ENCODE measurements at regions not wholly inside any gene's neighbourhood (a gene's known extent, or its start where the extent isn't known, plus 50 kb on each side); places are given as distances from the start of the nearest gene placed in this dataset.
"Not testable (repeated sequence)": the region's sequence is repeated elsewhere in the genome, so short reads cannot be mapped to it uniquely, and the experiment has no call there.

DNA sequence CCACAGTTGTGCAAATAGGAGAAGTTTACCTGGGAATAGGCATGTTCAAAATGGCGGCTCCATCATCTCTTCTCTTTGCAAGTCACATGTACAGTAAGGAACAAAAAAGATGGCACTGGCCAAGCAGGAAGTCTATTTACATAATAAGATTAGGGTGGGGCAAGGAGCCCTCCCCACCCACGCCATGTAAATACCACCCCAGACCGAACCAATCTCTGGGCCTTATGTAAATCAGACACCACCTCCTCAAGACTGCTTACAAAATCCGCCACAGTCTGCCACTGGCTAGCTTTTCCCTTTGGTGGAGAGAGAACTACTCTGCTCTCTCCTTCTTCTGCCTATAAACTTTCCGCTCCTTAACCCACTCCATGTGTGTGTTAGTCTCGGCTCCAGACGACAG lies 1496.3 kb downstream of the REEP3 start:
- DNase-seq (ENCODE audit: low read depth in 2 of 2), result no peak

DNA sequence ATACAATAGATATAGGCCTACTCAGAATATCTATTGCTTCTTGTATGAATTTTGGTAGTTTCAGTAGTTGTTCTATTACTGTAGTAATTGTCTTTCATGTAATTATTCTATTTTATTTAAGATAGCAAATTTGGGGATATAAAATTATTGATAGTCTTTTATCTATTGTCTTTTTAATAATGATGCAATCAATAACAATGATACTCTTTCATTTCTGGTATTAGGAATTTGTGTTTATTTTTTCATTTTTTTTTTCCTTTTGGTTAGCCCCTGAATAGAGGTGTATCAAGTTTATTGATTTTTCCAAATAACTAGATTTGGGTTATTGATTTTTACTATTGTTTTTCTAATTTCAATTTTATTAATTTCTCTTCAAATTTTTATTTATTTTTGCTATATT lies 1503.7 kb downstream of the REEP3 start:
- DNase-seq (ENCODE audit: low read depth in 2 of 2), result no peak

DNA sequence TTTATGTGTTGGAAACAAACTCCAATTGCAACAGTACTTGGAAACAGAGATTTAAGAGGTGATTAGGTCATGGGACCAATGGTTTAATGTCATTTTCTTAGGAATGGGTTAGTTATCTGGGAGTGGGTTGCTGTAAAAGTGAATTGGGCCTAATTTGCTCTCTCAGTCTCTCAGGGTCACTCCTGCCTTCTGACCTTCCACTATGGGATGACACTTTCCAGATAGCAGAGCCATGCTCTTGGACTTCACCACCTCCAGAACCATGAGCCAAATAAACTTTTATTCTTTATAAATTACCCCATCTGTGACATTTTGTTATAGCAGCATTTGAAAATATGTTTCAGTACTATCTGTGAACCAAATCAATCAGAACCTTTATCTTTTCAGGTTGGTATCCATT lies 1509.1 kb downstream of the REEP3 start:
- no peak for DNase-seq (ENCODE audit: low read depth in 2 of 2)

DNA sequence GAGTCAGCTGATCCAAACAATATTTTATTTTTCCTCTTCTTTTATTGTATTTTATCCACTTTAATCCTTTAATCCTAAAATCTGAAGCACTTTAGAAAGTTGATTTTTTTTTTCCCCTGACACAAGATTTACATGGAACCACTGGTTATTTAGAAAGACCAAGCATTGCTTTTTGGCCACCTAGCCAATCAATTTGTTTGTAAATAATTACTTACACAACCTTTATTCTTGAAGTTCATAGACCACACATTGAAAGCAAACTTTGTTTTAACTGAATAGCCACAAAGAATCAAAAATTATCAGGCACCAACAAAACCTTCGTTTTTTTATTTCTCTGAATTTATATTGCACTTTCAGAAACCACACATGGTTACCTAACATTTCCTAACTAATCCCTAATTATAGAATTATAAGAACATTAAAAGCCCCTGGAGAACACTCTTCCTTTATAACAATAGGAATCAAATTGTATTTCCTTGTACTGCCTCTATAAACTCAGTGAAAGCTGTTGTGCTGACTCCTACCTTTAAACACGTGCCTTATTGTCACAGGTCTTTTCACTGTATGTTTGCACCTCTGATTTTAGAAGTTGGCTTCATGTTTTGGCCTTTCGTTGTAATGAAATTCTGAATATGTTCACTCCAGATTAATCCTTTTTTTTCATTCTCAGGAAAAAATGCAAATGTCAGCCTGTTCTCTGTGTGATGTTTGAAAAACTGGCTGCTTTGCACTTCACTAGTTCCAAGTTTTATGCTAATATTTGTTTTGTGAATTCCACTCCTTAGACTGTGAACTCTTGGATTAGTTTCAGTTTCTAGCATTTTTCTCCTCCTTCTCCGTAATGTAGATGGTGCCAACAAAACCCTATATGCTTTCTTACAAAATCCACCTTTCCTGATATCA lies 1511.9 kb downstream of the REEP3 start:
- no peak for DNase-seq (ENCODE audit: low read depth in 2 of 2)

DNA sequence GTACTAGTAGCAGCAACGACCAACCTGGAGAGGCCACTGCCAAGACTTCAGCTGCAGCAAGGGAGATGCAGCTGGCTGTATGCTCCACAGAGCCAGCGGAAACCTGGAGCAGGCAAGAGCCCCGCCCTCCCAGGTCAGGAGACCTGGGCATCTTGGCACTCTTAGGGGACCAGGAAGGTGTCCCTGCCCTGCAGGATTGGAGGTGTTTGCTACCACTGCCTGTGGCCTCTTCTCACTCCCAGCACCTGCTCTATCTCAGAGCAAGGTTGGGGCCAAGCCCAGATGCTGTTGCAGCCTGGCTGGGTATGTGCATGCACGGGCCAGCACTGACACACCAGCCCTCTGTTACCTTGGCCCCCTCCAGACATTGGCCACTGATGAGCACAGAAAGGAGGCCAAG lies 1512.8 kb downstream of the REEP3 start:
- DNase-seq (ENCODE audit: low read depth in 2 of 2), result no peak

DNA sequence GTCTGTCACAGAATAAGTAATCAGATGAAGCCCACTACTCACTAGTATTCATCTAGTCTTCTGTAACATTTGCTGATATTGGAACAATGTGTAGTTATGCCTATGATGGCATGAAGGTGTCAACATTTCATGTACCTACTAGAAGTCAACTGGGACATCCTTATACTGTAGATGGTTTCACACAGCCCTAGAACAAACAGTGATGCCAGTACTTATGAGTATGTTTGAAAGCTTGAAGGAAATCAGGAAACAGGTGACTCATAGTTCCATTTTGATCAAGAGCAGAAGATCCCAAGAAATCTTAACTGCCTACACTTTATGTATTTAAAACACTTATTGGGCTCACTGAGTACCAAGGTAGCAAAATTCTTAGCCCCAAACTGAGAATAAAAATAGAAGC lies 1519.6 kb downstream of the REEP3 start:
- no peak for DNase-seq (ENCODE audit: low read depth in 2 of 2)

DNA sequence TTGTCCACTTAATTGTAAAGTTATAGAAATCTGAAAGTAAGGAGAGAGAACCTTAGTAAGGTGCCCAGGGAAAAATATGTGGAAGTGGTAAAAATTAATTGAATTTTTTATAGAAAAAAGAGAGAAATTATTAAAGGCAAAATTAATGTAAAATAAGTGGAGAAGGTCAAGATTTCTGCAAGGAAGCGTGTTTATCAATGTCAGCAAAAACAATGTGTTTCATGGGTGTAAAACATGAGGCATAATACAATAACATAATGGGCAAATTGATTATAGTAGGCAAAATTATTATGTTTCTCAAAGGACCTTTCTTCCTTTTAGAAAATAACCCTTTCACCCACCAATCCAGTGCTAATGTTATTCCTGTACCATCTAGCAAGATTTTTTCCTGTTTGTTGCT lies 1520.1 kb downstream of the REEP3 start:
- DNase-seq (ENCODE audit: low read depth in 2 of 2), result no peak

DNA sequence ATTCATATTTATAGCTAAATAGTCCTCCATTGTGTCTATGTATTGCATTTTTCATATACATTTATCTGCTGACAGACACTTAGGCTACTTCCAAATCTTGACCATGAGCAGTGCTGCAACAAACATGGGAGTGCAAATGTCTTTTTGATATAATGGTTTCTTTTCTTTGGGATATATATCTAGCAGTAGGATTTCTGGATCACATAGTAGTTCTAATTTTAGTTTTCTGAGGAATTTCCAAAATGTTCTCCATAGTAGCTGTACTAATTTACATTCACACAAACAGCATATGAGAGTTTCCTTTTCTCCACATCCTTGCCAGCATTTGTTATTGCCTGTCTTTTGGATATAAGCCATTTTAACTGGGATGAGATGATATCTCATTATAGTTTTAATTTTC lies 1521.3 kb downstream of the REEP3 start:
- no peak for DNase-seq (ENCODE audit: low read depth in 2 of 2)

DNA sequence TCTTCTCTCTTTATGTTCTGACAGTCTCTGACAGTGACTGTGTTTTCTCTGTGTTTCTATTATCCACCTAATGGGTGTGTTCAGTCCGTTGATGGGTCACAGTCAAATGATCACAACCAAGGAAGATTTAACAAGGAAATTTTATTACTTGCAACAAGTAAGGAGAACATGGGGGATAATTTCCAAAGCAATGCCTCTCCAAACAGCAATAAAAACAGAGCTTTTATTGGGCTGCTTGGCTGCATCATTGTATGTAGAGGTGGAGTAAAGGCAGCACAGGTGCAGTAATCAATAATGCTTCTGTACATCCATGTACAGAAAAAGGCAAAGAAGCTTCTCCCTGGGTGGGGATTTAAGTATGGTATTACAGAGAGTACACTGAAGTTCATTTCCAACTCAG lies 1525.6 kb downstream of the REEP3 start:
- DNase-seq (ENCODE audit: low read depth in 2 of 2), result no peak

DNA sequence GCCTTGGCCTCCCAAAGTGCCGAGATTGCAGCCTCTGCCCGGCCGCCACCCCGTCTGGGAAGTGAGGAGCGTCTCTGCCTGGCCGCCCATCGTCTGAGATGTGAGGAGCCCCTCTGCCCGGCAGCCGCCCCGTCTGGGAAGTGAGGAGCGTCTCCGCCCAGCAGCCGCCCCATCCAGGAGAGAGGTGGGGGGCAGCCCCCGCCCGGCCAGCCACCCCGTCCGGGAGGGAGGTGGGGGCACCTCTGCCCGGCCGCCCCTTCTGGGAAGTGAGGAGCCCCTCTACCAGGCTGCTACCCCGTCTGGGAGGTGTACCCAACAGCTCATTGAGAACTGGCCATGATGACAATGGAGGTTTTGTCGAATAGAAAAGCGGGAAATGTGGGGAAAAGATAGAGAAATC lies 1530.9 kb downstream of the REEP3 start:
- DNase-seq (ENCODE audit: low read depth in 2 of 2), result not testable (repeated sequence)

DNA sequence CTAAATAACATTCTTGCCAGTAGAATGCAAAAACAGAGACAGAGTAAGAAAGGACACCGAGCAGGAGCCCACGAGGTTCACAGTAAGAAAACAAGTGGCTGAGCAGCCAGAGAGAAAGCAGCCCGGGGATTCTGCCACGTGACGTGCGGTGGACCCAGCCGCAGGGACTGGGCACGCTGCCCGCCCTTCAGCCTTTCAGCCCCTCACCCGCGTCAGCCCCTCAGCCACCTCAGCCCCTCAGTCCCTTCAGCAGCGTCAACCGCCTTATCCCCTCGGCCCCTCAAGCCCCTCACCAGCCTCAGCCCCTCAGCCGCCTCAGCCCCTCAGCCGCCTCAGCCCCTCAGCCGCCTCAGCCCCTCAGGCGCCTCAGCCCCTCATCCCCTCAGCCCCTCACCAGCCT lies 1532.2 kb downstream of the REEP3 start:
- DNase-seq (ENCODE audit: low read depth in 2 of 2), result not testable (repeated sequence)

DNA sequence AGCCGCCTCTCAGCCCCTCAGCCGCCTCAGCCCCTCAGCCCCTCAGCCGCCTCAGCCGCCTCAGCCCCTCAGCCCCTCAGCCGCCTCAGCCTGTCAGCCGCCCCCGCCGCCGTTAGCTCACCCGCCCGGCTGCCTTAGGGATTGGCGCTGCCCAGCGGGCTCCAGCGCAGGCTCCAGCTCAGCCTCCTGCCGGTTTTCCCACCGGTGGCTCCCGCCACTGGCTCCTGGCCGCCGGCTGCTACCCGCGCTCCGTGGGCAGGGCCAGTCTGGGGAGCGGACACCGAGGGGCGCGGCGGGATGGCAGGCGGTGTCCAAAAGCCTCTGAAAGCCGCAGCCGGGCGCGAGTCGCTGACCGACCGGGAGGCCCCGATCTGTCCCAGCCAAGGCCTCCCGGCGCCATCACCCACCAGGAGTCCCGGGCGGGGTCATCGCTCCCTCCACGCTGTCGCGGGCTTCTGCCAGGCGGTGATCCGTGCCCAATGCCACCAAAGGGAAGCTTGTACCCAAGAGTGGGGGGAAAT lies 1532.7 kb downstream of the REEP3 start:
- not testable (repeated sequence) for DNase-seq (ENCODE audit: low read depth in 2 of 2)

DNA sequence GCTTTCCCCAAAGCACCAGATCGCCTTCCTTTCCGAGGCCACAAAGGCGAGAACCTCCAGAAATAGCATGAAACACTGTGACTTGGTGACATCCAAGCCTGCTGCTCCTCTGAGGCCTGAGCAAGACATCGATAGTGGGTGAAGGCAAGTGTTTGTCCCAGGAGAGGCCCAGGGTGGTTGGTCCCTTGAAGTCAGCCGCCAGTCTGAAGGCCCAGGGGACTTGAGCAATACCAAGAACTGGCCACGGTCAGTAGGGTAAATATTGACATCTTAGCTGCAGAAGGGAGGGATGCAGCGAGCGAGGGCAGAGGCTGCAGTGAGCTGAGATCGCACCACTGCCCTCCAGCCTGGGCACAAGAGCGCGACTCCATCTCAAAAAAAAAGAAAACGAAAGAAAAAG lies 1533.5 kb downstream of the REEP3 start:
- not testable (repeated sequence) for DNase-seq (ENCODE audit: low read depth in 2 of 2)

DNA sequence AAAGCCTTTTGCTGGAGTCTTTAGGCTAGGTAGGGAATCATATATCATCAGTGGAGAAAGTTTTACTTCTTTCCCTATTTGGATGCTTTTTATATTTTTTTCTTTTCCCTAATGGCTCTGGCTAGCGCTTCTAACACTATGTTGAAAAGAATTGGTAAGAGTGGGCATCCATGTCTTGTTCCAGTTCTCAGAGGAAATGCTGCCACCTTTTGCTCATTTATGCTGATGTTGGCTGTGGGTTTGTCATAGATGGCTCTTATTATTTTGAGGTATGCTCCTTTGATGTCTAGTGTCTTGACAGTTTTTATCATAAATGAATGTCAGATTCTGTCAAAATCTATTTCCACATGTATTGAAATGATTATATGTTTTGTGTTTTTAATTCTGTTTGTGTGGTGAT lies 1544.1 kb downstream of the REEP3 start:
- no peak for DNase-seq (ENCODE audit: low read depth in 2 of 2)

DNA sequence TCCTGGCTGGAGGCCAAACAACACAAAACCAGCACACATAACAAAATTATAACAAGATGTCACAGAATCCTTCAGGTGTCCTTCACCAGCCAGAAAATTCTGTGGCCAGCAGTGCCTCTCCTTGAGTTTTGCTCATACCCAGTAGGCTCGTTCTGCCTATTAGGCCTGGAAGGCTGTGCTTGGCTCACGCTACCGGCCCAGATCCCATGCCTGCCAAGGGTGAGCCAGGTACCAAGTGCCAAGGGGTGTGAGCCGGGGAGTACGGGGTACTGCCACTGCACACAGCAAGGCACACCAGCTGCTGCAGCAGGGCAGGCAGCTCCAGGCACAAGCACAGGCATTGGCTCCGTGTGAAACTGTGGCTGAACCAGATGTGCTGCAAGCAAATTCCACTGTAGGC lies 1562.0 kb downstream of the REEP3 start:
- DNase-seq (ENCODE audit: low read depth in 2 of 2), result no peak

DNA sequence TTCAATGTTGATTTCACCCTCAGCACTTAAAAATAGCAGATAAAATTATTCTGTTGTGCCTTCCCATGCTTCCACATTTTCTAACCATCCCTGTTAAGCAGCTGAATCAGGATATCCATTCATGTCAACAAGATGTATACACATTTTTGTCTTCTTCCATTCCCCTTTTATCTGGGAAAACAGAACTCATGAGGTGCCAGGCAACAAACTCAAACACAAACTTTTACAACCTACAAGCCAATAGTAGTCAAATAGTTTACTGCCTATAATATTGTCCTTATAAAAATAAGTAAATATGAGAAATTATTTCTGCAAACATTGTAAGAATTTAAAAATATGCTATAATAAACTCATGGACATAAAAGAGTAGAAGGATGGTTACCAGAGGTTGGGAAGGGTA lies 1569.8 kb downstream of the REEP3 start:
- DNase-seq (ENCODE audit: low read depth in 2 of 2), result no peak

DNA sequence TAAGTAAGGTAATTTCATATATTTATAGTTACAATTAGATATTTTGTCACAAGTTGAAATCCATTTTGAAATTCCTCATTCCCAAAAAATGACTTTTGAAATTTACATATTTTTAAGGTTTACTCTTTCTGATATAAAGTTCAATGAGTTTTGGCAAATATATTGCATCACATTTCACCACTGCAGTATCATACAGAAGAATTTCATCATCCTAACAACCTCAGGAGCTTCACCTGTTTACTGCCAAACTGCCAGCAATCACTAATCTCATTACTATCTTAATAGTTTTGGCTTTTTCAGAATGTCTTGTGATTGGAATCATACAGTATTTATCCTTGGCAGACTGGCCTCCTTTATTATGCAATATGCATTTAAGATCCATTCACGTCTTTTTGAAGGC lies 1578.9 kb downstream of the REEP3 start:
- no peak for DNase-seq (ENCODE audit: low read depth in 2 of 2)

DNA sequence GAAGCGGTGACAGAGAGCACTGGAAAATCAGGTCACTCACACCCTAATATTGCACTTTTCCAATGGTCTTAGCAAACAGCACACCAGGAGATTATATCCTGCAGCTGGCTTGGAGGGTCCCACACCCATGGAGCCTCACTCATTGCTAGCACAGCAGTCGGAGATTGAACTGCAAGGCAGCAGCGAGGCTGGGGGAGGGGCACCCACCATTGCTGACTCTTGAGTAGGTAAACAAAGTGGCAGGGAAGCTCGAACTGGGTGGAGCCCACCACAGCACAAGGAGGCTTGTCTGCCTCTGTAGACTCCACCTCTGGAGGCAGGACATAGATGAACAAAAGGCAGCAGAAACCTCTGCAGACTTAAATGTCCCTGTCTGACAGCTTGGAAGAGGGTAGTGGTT lies 1579.7 kb downstream of the REEP3 start:
- not testable (repeated sequence) for DNase-seq (ENCODE audit: low read depth in 2 of 2)

DNA sequence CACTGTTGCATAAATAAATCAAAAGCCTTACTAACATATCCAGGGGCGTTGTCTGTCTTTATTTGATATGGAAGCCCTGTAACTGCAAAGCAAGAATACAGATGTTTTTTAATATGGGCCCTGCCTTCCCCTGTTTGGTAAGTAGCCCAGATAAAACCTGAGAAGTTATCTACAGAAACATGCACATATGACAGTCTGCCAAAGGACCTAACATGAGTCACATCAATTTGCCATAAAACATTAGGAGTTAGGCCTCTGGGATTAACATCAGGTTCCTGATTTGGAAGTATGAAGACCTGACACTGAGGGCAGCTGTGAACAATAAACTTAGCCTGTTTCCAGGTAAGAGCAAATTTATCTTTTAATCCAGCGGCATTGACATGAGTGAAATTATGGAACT lies 1588.8 kb downstream of the REEP3 start:
- no peak for DNase-seq (ENCODE audit: low read depth in 2 of 2)

DNA sequence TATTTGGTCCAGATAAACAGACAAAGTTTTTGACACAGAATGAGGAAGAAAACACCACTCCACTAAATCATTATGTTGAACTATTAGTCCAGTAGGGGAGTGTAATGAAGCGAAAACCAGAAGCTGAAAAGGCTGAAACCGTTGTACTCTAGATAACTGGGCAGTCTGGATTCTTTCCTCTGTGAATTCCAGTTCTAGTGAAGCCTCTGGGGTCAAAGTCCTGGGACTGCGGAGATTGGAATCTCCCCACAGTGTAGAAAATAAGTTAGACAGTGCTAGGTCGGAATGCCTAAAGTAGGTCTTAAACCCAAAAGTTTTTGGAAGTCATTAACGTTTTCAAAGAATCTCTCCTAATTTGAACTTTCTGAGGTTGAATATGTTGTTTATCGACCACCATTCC lies 1589.9 kb downstream of the REEP3 start:
- DNase-seq (ENCODE audit: low read depth in 2 of 2), result not testable (repeated sequence)

DNA sequence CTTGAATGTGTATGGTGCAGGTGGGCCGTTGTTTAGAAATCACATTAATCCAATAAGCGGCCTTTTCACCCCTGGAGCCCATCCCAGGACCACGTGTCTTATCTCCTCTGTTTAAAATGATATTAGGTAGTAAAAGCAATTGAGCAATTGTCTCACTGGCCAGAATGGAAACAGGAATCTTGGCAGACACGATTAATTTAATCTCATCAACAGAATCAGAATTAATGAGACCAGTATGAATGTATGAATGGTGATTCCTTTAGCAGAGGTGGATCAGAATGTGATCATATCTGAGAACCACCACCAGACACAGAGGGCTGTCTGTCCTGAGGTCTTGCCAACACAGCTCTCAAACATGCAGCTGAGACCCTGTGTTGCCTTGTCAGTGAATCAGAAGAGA lies 1591.4 kb downstream of the REEP3 start:
- DNase-seq (ENCODE audit: low read depth in 2 of 2), result no peak

DNA sequence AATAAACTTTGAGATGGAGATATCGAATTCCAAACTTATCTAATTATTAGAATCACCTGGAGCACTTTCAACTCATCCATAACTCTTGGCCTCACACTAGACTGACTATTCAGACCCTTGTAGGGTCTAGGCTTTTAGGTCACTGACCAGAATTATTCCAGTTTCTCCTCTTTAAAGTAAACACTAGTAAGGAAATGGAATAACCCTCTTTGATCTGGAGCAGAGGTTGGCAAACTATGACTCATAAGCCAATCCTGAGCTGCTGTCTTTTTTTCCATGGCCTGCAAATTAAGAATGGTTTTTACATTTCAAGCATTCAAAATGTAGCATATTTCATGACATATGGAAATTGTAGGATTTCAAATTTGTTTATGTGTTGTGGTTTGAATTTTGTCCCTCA lies 1601.9 kb downstream of the REEP3 start:
- DNase-seq (ENCODE audit: low read depth in 2 of 2), result no peak

DNA sequence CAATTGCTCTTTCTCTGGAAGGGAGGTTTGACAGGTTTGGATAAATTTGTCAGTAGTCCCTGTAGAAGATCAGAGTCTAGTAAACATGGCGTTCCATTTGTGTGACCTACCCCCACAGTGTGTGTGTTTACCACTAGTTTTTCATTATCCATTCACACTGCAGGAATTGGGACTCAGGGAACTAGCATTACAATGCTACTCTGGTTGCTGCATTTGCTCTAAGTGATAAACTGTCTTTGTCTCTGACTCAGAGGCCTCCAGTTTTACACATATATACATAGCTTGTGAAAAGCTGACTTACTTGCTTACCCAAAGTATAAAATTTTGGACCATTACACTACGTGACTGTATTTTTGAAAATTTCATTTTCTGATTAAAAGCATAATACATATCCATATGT lies 1604.0 kb downstream of the REEP3 start:
- DNase-seq (ENCODE audit: low read depth in 2 of 2), result no peak

DNA sequence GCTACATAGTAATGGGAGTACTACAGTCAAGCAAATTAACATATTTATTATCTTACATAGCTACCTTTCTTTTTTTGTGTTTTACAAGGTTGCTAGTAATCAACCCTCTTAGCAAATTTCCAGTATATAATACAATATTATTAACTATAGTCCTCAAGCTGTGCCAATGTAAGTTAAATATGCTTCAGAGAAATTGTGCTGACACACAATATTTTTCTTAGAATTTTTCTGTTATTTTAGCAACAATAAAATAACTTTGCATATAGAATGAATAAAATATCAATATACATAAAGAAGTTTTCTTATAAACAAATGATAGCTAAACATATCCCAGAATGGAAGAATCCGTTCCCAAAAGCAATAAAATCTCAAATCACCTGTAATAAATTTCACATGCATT lies 1605.1 kb downstream of the REEP3 start:
- DNase-seq (ENCODE audit: low read depth in 2 of 2), result no peak

Measured in stimulated activated CD8-positive, alpha-beta memory T cell treated with anti-CD3 and anti-CD28 coated beads, Interleukin-7, amount 100 ng/mL, for 1 hour (primary cell).